WI38 (cell line): ENCODE measurements at regions not wholly inside any gene's neighbourhood (a gene's known extent, or its start where the extent isn't known, plus 50 kb on each side); places are given as distances from the start of the nearest gene placed in this dataset.

Experiments used
- H3K4me3 ChIP-seq: 2 replicates; pipeline ENCODE4 v1.5.1; 2011; ENCODE audit warnings: low read depth, mild to moderate bottlenecking, control low read depth, low read length
- TF ChIP-seq, protein P1 (sequence below): IDR thresholded peaks from 2 replicates; pipeline ENCODE4 v1.5.1; 2012; ENCODE audit warnings: low read depth, mild to moderate bottlenecking, control low read depth, low read length

DNA sequence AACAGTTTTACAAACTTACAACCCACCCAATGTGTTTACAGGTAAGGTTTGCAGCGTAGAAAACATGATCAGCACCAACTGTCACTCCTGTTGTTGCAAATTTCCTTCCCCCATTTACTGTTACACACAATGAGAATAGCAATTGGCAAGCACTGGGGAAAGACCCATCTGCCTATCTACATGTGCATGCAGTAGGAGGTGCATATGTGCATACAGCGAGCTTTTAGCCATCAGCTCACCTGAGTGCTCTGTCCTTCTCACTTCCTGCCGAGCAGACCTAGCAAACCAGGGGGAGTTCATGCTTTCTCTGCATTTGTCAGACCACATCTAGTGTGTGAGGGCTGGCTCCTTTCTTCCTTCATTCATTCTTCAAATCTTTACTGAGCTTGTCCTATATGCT, 49.9 kb upstream of the ARL4C start:
- TF ChIP-seq, protein P1, sequence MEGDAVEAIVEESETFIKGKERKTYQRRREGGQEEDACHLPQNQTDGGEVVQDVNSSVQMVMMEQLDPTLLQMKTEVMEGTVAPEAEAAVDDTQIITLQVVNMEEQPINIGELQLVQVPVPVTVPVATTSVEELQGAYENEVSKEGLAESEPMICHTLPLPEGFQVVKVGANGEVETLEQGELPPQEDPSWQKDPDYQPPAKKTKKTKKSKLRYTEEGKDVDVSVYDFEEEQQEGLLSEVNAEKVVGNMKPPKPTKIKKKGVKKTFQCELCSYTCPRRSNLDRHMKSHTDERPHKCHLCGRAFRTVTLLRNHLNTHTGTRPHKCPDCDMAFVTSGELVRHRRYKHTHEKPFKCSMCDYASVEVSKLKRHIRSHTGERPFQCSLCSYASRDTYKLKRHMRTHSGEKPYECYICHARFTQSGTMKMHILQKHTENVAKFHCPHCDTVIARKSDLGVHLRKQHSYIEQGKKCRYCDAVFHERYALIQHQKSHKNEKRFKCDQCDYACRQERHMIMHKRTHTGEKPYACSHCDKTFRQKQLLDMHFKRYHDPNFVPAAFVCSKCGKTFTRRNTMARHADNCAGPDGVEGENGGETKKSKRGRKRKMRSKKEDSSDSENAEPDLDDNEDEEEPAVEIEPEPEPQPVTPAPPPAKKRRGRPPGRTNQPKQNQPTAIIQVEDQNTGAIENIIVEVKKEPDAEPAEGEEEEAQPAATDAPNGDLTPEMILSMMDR: no peak

More for the DNA sequence above, 49.9 kb upstream of the ARL4C start:
- no peak overlapping the region for H3K4me3 ChIP-seq
